CD1c-positive myeloid dendritic cell (primary cell): ENCODE measurements at regions not wholly inside any gene's neighbourhood (a gene's known extent, or its start where the extent isn't known, plus 50 kb on each side); places are given as distances from the start of the nearest gene placed in this dataset.
A peak's percentile ranks its signal among the peaks of the same experiment; 100 is the strongest.
"Not testable (repeated sequence)": the region's sequence is repeated elsewhere in the genome, so short reads cannot be mapped to it uniquely, and the experiment has no call there.

ENCODE experiments used
- DNase-seq: peaks from one replicate; pipeline ENCODE4 v3.0.0-alpha.2; 2016; ENCODE audit errors: extremely low spot score

- DNase-seq, result no peak
Observed at GRCh38 chr22:34319346-34319745, 399.1 kb upstream of the LARGE1 start.

DNA sequence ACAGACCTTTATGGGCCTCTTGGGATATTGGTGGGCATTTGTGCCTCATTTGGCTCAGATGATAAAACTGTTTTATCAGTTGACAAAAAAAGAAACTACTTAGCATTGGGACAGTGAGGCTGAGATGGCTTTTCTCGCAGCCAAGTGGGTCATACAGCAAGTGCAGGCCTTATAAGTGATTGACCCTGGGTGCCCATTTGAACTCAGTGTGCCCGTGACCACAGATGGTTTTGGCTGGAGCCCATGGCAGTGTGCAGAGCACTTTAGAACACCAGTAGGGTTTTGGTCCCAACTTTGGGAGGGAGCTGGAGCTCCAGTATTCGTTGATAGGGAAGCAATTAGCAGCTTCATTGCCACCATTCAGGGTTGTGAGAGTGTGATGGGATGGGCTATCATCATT is 404.5 kb upstream of the LARGE1 start:
- DNase-seq, result no peak

GRCh38 chr22:34326901-34327300 is 406.6 kb upstream of the LARGE1 start:
- DNase-seq, result no peak

DNA sequence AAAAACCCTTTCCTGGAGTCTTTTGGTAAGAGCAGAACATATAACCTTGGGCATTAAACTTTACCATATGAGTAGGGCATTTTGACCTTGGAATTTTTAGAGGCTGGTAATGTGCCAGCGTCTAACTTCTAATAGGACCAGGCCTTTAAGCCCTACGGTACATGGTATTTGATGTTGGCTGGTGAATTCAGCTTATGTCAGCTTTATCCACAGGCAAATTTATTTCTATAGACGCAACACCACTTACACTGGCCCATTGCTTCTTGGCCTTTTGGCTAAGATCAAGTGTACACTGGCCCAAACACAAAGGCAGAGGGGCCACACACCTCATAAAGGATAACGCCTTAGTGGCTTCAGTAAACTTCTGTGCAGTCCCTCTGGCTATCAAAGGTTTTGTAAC is 410.2 kb upstream of the LARGE1 start:
- no peak for DNase-seq

GRCh38 chr22:34333285-34333684 is 413.0 kb upstream of the LARGE1 start:
- DNase-seq, result no peak

DNA sequence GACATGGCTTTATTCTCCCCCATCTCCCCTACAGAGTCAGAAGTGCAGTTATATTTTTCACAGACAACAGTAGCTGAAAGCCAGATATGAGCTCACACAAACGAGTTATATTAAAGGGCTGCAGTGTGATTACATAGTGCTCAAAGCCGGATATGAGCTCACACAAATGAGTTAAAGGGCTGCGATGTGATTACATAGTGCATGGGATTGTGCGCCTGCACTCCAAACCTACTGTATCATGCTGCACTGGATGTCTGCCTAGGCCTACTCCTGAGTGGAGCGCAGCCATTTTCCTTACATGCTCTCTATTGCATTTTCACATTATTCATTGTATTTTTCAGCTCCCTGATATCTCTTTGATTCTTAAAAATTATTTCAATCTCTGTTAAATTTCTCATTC is 414.6 kb upstream of the LARGE1 start:
- DNase-seq, result no peak

- DNase-seq, result no peak
Observed at GRCh38 chr22:34344702-34345101, 424.4 kb upstream of the LARGE1 start.

DNA sequence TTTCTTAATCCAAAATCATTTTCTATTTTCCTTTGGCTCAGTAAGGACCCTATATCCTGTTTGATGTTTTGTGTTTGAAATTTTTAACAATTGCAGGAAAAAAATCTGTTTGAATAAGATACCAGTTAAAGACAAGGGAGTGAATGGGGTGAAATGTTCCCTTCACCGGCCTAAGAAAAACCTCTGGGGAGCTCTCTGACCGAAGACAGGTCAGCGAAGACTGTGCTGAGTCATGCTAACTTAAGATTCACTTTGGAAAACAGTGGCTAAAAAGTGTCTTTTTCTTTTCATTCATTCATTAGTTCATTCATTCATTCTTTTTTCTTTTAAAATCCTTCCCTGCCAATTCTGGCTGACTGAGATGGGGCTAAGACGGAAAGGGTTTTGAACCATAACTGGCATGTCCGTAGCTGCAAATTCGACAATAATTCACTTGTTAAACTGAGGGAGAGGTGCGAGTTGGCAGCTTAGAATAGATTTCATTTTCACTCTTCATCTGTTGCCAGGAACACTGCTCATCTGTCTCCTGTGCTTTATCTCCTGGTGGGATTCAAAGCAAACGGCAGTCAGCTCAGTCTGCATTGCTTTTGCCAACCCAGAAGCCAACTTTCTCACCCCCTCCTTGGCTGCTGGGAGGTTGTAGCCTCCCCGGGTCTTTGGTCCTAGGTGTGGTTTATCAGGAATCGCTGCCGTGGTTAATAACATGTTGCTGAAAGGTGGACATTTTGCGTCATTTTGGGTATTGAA is 434.0 kb upstream of the LARGE1 start:
- DNase-seq, result no peak

DNA sequence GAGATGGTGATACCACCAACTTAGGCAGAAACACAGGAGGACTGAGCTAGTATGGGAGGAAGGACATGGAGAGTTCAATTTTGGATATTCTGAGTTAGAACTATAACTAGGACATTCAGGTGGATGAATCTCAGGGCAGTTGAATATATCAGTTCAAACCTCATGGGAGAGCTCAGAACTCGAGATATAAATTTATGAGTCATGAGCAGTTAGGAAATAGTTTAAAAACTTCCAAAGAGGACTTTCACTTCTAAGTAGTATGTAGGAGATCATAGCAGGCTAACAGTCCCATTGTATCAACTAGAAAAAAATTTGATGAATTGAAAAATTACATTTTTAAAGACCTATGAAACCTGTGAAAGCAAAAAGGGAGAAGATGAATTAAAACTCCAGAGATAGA is 436.2 kb upstream of the LARGE1 start:
- no peak for DNase-seq

DNA sequence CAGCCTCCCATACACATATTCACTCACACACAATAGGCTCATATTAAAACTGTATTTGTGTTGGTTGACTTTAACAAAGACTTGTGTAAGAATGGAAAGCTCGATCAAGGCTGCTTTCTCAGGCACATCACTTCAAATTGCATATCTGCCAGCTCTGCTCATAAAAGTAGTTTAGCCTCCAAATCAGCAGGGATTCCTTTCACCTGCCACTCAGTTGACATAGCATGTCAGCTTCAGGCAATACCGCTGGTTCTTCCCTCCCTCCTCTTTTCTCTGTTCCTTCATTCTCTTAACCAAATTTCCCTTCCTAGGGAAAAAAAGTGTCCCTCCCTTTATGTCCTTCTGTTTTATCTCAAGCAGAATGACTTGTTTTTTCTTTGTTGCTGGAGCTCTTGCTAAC is 450.4 kb upstream of the LARGE1 start:
- DNase-seq, result no peak

DNA sequence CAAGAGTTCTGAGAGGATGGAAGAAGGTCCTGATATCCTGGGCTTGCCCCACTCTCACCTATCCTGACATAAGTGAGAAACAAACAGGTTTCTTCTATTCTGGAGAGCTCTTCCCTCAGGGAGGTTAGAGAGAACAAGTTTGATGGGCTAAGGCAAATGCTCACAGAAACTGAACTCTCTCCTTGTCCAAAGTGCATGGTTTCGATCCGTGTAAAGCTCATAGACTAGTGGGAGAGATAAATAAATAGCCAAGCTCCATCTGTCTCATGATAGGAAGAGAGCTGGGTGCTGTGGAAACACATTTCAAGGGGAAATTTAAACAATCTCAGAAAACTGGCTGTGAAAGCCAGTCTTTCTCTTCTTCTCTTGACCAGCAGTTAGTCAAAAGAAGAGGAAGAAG is 459.5 kb upstream of the LARGE1 start:
- no peak for DNase-seq

GRCh38 chr22:34380532-34380931 is 460.3 kb upstream of the LARGE1 start:
- DNase-seq, result no peak

- DNase-seq, result no peak
Observed at GRCh38 chr22:34390400-34390799, 470.1 kb upstream of the LARGE1 start.

- DNase-seq, result no peak
Observed at GRCh38 chr22:34395370-34395769, 475.1 kb upstream of the LARGE1 start.

- no peak for DNase-seq
Observed at GRCh38 chr22:34403667-34404066, 483.4 kb upstream of the LARGE1 start.

DNA sequence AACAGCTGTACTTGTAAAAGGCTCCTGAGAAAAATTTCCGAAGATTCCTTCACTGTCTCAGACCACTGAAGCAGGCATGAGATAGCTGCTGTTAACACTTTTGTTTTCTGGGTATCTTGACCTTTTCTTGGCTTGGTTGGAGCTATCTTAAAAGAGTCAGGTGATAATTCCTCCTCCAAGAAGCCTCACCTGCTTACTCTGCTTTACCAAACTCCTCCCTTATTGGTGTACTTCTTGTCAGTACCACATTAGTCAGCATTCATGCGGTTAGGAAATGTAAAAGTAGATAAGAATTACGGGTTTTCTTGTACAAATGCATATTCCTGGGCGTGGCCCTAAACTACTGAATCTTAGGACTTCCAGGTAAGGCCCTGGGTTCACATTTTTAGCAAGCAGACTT is 489.8 kb upstream of the LARGE1 start:
- no peak for DNase-seq

DNA sequence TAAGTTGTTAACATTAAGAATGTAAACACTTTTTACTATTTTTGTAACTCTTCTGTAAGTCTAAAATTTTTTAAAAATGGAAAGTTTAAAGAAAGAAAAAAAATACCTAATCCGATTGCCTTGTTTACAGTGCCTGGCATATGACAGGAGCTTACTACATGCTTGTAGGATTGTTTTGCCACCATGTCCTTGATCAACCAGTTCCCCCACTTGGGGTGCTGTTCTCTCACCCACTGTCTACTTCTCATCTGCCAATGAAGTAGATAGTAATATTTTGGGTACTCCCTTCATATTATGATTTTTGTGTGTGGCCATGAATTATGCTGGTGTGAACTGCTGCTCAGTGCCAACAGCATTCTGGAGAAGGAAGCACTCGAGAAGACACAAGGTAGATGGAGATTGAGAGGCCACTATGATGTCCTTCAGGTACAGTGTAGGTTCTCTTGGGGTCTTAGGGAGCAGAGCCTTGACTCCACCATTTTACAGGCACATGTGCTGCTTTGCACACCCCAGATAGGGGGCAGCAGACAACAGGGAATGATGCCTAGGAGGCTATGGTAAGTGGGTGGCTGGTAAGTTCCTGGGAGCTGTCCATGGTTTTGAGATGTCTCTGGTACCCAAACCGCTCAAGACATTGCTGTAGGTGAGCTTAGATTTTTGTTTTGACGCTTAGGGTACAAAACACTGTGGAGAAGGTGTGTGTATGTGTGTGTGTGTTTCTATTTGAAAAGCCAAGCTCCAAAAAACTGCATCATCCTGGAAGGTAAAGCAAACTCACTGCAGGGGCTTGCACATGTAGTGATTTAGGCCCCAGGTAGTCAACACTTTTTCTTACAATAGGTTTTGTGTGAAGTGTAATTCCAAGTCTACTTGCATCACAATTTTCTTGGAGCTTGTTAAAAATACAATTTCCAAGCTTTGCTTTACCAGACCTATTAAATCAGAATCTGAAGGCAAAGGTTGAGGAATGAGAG is 494.5 kb upstream of the LARGE1 start:
- peak; percentile 18 for DNase-seq

- no peak for DNase-seq
Observed at GRCh38 chr22:34416022-34416860, 496.0 kb upstream of the LARGE1 start.

DNA sequence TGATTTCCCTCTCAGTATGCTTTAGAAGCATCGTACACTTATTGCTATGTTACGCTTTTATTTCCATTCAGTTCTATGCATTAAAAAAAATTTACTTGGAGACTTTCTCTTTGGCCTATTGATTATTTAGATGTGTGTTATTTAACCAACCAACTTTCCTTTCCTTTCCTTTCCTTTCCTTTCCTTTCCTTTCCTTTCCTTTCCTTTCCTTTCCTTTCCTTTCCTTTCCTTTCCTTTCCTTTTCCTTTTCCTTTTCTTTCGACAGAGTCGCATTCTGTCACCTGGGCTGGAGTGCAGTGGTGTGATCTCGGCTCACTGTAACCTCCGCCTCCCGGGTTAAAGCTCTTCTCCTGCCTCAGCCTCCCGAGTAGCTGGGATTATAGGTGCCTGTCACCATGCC is 502.7 kb upstream of the LARGE1 start:
- not testable (repeated sequence) for DNase-seq

GRCh38 chr22:34427436-34427835 is 507.2 kb upstream of the LARGE1 start:
- DNase-seq, result no peak

DNA sequence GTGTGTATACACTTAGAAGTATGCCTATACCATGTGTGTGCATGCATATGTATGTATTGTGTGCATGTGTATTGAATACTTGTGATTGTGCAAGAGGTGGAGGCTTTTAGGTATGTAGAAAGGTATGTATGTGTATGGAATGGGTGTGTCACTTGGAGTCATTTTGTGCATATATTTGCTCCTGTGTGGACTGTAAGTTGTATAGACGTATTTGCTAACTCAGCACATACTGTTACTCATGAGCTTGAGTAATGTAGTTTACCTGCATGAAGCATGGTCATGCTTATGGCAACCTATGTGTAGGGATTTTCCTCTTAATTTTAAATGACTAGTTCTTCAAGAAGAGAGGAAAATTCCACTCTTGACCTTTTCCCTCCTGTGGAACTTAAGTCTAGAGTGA is 507.6 kb upstream of the LARGE1 start:
- no peak for DNase-seq

- no peak for DNase-seq
Observed at GRCh38 chr22:34429314-34429713, 509.0 kb upstream of the LARGE1 start.
